Transverse colon (tissue), 4 donors: ENCODE measurements at regions not wholly inside any gene's neighbourhood (a gene's known extent, or its start where the extent isn't known, plus 50 kb on each side); places are given as distances from the start of the nearest gene placed in this dataset.

ENCODE experiments used
- DNase-seq: peaks from one replicate; pipeline ENCODE4 v3.0.0-alpha.2; 2019
- H3K27ac ChIP-seq, 4 donors: fragments of 200-600 bp; sonication (generic); 2 replicates each; pipeline ENCODE4 v1.5.1; 2016 to 2018; ENCODE audit warnings: inconsistent platforms in 4 of 4
- H3K27me3 ChIP-seq: fragments of 200-600 bp; sonication (generic); 2 replicates; pipeline ENCODE4 v1.5.1; 2017; ENCODE audit warnings: inconsistent platforms
- H3K36me3 ChIP-seq, 4 donors: fragments of 200-600 bp; sonication (generic); 2 replicates each; pipeline ENCODE4 v1.5.1; 2017 to 2019; ENCODE audit warnings: inconsistent platforms in 4 of 4
- H3K4me1 ChIP-seq, 4 donors: fragments of 200-600 bp; sonication (generic); 2 replicates each; pipeline ENCODE4 v1.5.1; 2017 to 2020; ENCODE audit warnings: inconsistent platforms in 4 of 4
- H3K4me3 ChIP-seq, 4 donors: fragments of 200-600 bp; sonication (generic); 1 replicate in 1 of 4; 2 replicates in 3 of 4; pipeline versions ENCODE4 v1.5.1 to v1.6.1; 2017 to 2019; ENCODE audit warnings: inconsistent platforms in 4 of 4
- H3K9me3 ChIP-seq, 2 donors: fragments of 200-600 bp; sonication (generic); 2 replicates each; pipeline ENCODE4 v1.5.1; 2017 to 2019; ENCODE audit warnings: inconsistent platforms in 2 of 2
- EP300 ChIP-seq: sonication (generic); formaldehyde crosslinking; IDR thresholded peaks from one replicate; pipeline ENCODE4 v1.6.1; 2017; ENCODE audit warnings: antibody characterized with exemption, low read depth
- POLR2A ChIP-seq: fragments of 450-650 bp; IDR thresholded peaks from one replicate; pipeline ENCODE4 v1.6.1; 2016; ENCODE audit warnings: antibody characterized with exemption, mild to moderate bottlenecking, moderate library complexity
- POLR2AphosphoS5 ChIP-seq, 3 donors: sonication (generic); formaldehyde crosslinking; IDR thresholded peaks; one replicate each; pipeline ENCODE4 v1.6.1; 2016; ENCODE audit warnings: antibody characterized with exemption in 3 of 3
- WGBS, 2 donors: methylation state at CpG; one replicate each; pipeline ENCODE4 v1.1.5; 2018; ENCODE audit warnings: low coverage in 1 of 2; 5-methylcytosine and 5-hydroxymethylcytosine counted together
- in situ Hi-C, 4 donors: fragments of 200-750 bp; cut with MboI; loops; one replicate each; pipeline versions ENCODE4 v1.15.0 to v1.15.1; 2017; ENCODE audit warnings: low sequenced_read_pairs in 3 of 4, low pct_ligation_motif_present in 1 of 4, low pct_unique_long_range_greater_than_20kb in 1 of 4
- intact Hi-C: fragments of 100-400 bp; cut with DNase I; formaldehyde crosslinking; loops from one replicate; pipeline ENCODE4 v1.15.1; 2023; ENCODE audit warnings: low total_unique reads
- TF ChIP-seq, protein P1 (sequence below), 5 experiments: fragments of 200-600 bp in 3 of 5; fragments of 450-650 bp in 2 of 5; sonication (generic) in 3 of 5; IDR thresholded peaks; 1 replicate in 2 of 5; 2 replicates in 3 of 5; pipeline ENCODE4 v1.5.1; 2016 to 2017; ENCODE audit warnings: antibody characterized with exemption in 5 of 5, inconsistent platforms in 3 of 5, mild to moderate bottlenecking in 2 of 5, moderate library complexity in 1 of 5

DNA sequence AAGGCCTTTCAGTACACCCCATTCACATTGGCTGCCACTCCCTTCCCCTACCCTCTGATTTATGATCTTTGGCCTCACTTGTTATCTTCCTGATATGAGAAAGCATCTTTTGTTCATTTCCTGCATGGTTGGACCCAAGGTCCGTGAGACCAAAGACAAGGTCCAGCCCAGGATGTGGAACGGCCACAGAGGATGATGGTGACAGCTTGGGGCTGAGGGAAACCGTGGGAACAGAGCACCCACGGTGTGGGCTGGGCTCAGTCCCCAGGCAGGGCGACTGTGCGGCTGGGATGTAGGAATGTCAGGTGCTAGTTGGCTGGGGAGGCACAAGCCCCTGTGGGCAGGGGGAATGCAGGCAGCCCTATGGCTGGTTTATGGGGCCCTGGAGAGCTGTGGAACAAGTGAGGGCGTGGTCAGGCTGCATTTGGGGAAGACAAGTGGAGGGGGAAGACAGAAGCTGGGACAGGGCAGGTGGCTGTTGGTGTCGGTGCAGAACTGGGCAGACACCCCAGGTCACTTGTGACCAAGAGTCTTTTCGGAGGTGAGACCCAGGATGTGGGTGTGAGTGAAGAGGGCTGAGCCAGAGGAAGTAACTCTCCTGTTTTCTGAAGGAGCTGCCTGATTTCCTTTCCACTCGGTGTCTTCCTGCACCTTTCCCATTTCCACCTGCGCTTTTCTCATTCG, 51.7 kb upstream of the IGFBP3 start:
- no peaks in the 10 kb centered on the region for H3K27me3 ChIP-seq
- H3K27ac ChIP-seq = no peak overlapping the region
- WGBS, 2 donors = 71 to 77% methylated on average over 7 to 12 of the region's 12 CpGs
- in situ Hi-C loops (no loop called here), intact Hi-C loops (no loop called here)
- H3K9me3 ChIP-seq = no peaks in the 10 kb centered on the region
- DNase-seq = no peak
- no peak overlapping the region for H3K4me3 ChIP-seq
- no peak for TF ChIP-seq POLR2A
- TF ChIP-seq POLR2AphosphoS5 (IDR thresholded peaks at IDR 0.05) = no peak
- TF ChIP-seq EP300 = no peak
- TF ChIP-seq, protein P1, sequence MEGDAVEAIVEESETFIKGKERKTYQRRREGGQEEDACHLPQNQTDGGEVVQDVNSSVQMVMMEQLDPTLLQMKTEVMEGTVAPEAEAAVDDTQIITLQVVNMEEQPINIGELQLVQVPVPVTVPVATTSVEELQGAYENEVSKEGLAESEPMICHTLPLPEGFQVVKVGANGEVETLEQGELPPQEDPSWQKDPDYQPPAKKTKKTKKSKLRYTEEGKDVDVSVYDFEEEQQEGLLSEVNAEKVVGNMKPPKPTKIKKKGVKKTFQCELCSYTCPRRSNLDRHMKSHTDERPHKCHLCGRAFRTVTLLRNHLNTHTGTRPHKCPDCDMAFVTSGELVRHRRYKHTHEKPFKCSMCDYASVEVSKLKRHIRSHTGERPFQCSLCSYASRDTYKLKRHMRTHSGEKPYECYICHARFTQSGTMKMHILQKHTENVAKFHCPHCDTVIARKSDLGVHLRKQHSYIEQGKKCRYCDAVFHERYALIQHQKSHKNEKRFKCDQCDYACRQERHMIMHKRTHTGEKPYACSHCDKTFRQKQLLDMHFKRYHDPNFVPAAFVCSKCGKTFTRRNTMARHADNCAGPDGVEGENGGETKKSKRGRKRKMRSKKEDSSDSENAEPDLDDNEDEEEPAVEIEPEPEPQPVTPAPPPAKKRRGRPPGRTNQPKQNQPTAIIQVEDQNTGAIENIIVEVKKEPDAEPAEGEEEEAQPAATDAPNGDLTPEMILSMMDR (IDR thresholded peaks at IDR 0.05) = no peak
- H3K4me1 ChIP-seq = no peaks in the 10 kb centered on the region
- no peaks in the 10 kb centered on the region for H3K36me3 ChIP-seq

DNA sequence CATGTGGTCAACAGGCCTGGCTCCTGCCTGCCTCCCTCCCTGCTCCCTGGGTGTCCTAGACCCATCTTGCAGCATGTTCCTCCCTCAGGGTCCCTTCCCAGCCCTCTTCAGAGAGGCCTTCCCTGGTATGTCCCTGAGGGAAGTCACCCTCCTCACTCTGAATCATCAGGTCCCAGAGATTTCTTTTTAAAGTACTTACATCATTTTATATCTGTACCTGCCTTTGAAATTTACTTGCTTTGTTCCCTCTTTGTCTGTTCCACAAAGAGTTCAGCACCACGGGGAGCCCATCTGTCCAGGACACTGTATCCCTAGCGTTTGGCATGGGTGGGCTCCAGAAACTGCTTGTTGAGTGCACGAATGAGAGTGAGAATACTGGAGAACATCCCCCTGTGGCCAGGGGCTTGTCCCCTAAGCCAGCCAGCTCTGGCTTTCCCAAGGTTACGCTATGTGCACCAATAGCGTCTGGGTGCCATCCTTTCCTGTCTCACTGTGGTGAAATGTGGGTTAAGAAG, 50.6 kb upstream of the IGFBP3 start:
- Histone ChIP-seq H3K27ac (no peak overlapping the region), H3K4me1 (no peaks in the 10 kb centered on the region), H3K36me3 (no peaks in the 10 kb centered on the region), H3K9me3 (no peaks in the 10 kb centered on the region), H3K4me3 (no peak overlapping the region), H3K27me3 (no peaks in the 10 kb centered on the region)
- in situ Hi-C loops = no loop called here
- 82 to 91% methylated on average over 2 to 5 of the region's 5 CpGs for WGBS, 2 donors
- no peak for DNase-seq
- intact Hi-C loops = no loop called here
- TF ChIP-seq EP300 (no peak), POLR2A (no peak), POLR2AphosphoS5 (IDR thresholded peaks at IDR 0.05) (no peak)
- TF ChIP-seq, protein P1 (IDR thresholded peaks at IDR 0.05) = no peak

DNA sequence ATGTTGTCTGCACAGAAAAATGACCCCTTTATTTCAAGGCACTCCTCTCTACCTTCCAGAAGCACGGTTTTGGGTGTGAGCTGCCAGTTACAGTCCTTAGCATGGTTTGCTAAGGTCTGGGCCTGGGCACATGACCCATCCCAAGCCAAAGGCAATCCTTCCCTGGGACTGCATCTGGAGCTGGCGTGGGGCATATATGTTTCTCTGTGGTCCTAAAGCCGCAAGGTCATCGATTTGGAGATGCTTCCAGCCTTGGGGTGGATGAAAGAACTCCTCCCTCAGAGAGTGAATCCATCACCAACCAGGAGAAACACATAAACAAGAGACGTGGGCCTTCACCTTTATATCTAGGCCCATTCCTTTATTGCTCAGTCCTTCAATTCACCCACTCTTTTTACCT, 50.1 kb upstream of the IGFBP3 start:
- in situ Hi-C loops (no loop called here), intact Hi-C loops (no loop called here)
- WGBS, 2 donors = 50 to 79% methylated on average over 1 to 5 of the region's 5 CpGs
- no peak for DNase-seq
- H3K27me3 ChIP-seq = no peaks in the 10 kb centered on the region
- no peaks in the 10 kb centered on the region for H3K9me3 ChIP-seq
- no peak overlapping the region for H3K4me3 ChIP-seq
- TF ChIP-seq POLR2A (no peak), POLR2AphosphoS5 (IDR thresholded peaks at IDR 0.05) (no peak), EP300 (no peak)
- TF ChIP-seq, protein P1 (IDR thresholded peaks at IDR 0.05) = no peak
- H3K27ac ChIP-seq = no peak overlapping the region
- no peaks in the 10 kb centered on the region for H3K36me3 ChIP-seq
- H3K4me1 ChIP-seq = no peaks in the 10 kb centered on the region
